ENCODE measurements at regions not wholly inside any gene's neighbourhood (a gene's known extent, or its start where the extent isn't known, plus 50 kb on each side); places are given as distances from the start of the nearest gene placed in this dataset.

DNA sequence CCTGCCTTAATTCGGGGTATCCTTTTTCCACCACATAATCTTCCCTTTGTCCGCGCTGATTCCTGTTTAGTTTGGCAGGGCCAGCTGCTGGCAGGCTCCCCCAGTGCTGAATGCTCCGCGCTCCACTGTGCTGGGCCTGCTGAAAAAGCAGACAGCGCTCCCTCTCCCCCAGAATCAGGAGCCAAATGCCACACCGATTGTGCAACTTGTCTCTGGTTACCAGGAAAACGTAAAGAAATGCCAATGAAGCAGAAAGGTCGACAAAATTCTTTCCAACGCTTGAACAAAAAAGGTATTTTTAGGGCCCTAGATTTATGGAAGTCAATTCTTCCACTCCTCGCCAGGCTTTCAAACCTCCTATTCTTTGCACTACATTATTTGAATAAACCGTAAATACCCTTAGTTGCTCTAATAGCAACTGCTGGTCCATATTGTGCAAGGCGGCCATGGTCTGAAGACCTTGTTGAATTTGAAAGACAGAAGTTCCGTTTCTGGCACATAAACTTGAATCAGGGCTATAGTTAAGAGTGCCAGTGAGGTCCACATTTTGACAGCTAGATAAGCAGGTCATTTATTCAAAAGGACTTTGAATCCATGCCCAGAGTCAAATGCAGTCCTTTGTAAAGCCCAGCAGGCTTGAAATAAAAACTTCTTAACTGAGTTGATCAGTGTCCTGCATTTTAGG is 206.7 kb upstream of the RFC3 start:
- Histone ChIP-seq H3K4me3 (peak overlapping the region; percentile 62), H3K27ac (peak overlapping the region; percentile 76 to 91)
- TF ChIP-seq, protein P1, sequence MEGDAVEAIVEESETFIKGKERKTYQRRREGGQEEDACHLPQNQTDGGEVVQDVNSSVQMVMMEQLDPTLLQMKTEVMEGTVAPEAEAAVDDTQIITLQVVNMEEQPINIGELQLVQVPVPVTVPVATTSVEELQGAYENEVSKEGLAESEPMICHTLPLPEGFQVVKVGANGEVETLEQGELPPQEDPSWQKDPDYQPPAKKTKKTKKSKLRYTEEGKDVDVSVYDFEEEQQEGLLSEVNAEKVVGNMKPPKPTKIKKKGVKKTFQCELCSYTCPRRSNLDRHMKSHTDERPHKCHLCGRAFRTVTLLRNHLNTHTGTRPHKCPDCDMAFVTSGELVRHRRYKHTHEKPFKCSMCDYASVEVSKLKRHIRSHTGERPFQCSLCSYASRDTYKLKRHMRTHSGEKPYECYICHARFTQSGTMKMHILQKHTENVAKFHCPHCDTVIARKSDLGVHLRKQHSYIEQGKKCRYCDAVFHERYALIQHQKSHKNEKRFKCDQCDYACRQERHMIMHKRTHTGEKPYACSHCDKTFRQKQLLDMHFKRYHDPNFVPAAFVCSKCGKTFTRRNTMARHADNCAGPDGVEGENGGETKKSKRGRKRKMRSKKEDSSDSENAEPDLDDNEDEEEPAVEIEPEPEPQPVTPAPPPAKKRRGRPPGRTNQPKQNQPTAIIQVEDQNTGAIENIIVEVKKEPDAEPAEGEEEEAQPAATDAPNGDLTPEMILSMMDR (IDR thresholded peaks at IDR 0.05): no peak
- peak; percentile 77 for DNase-seq (ENCODE audit: low spot score)

DNA sequence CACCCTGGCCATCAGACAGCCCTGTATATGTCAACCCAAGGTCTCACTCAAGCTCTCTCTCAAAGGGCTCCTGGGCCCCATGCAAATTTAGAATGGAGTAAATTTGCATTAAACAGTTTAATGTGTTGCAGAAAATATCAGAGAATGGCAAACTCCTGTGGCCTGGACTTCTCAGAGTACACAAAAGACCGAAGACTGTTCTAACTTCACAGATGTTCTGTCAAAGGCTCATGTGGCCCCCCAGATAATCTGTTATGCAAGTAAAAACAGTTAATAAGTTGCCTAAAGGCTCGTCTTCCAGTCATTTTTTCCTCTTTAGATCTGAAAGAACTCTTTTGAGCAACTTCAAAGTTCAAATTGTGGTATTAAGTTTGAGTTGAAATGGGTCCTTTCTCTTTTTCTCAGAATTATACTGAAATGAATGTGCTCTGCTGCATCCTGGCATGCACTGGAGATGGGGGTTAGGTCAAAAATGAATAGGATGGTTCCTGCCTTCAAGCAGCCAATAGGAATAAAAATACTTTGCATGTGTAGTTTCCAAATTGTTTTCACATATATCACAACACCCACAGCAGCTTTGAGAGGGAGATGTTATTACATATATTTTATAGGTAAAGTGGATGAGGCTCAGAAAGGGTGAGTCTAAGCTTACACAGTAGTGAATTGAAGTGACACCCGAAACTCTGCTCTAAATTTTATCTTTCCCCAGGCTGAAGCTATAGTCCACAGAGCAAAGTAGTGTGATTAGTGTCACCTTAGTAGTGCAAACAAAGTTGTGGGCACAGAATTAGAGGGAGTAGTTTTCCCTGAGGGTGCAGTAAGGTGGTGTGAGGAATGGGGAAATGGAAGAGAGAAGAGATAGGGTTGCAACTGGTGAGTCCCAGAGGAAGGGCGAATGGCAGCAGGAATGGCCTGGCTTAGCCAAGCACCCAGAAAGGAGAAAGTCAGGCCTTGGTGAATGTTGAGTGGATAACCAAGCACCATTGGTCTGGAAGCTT is 205.0 kb upstream of the RFC3 start:
- TF ChIP-seq, protein P1 (IDR thresholded peaks at IDR 0.05): no peak
- DNase-seq (ENCODE audit: low spot score): no peak
- H3K4me3 ChIP-seq: no peak overlapping the region
- H3K27ac ChIP-seq: no peak overlapping the region

DNA sequence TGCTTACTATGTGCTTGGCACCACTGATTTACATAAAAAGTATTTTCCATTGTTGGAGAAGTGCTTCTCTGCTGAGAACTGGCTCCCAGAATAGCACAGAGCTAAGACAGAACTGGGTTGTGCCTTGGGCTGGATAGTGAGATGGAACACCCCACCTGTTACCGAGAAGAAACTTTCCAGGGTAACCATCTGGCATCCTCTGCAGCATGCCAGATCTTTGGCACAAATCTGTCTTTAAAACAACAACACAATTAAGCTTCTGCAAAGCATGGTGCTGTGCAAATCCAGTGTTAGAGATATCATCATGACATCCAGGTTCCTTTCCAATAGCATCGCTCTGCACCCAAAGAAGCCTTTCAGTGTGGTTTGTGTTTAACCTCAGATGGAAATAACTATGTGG is 202.5 kb upstream of the RFC3 start:
- DNase-seq (ENCODE audit: low spot score): no peak
- Histone ChIP-seq H3K4me3 (no peak overlapping the region), H3K27ac (no peak overlapping the region)
- TF ChIP-seq, protein P1 (IDR thresholded peaks at IDR 0.05): no peak

- TF ChIP-seq, protein P1 (IDR thresholded peaks at IDR 0.05): no peak
- DNase-seq (ENCODE audit: low spot score): no peak
- H3K4me3 ChIP-seq: no peak overlapping the region
- no peak overlapping the region for H3K27ac ChIP-seq
These were observed 201.8 kb upstream of the RFC3 start for GRCh38 chr13:33616130-33616529.

- TF ChIP-seq, protein P1 (IDR thresholded peaks at IDR 0.05): no peak
- no peak for DNase-seq (ENCODE audit: low spot score)
- no peak overlapping the region for H3K27ac ChIP-seq
- no peak overlapping the region for H3K4me3 ChIP-seq
These were observed 200.9 kb upstream of the RFC3 start for GRCh38 chr13:33617055-33617454.

GRCh38 chr13:33624253-33624652 is 193.7 kb upstream of the RFC3 start:
- no peak overlapping the region for H3K4me3 ChIP-seq
- no peak overlapping the region for H3K27ac ChIP-seq
- DNase-seq (ENCODE audit: low spot score): no peak
- TF ChIP-seq, protein P1 (IDR thresholded peaks at IDR 0.05): no peak

Measured in coronary artery (tissue), 2 donors.